Spleen (tissue), 7 donors: ENCODE measurements at regions not wholly inside any gene's neighbourhood (a gene's known extent, or its start where the extent isn't known, plus 50 kb on each side); places are given as distances from the start of the nearest gene placed in this dataset.

Source experiments
- CTCF ChIP-seq, 11 experiments: fragments of 200-600 bp in 7 of 11; fragments of 450-650 bp in 4 of 11; sonication (generic) in 4 of 11; IDR thresholded peaks in 8 of 11; conservative IDR thresholded peaks in 3 of 11; 1 replicate in 7 of 11; 2 replicates in 4 of 11; pipeline versions ENCODE4 v1.4.0 to v1.8.0; 2016 to 2021; ENCODE audit warnings: antibody characterized with exemption in 11 of 11, inconsistent platforms in 4 of 11, mild to moderate bottlenecking in 1 of 11
- POLR2A ChIP-seq, 3 donors: fragments of 450-650 bp; IDR thresholded peaks; one replicate each; pipeline ENCODE4 v1.5.1; 2017; ENCODE audit warnings: antibody characterized with exemption in 3 of 3, mild to moderate bottlenecking in 1 of 3
- POLR2AphosphoS5 ChIP-seq, 3 donors: sonication (generic); formaldehyde crosslinking; IDR thresholded peaks; one replicate each; pipeline ENCODE4 v1.5.1; 2017; ENCODE audit warnings: antibody characterized with exemption in 3 of 3
- donor health status: DM: no; HTN: no; CAD: no; lungs with moderate emphysema.
- donor health status: DM: no; HTN: no; CAD: no.
- donor health status: DM: no; HTN: no; CAD: no.

DNA sequence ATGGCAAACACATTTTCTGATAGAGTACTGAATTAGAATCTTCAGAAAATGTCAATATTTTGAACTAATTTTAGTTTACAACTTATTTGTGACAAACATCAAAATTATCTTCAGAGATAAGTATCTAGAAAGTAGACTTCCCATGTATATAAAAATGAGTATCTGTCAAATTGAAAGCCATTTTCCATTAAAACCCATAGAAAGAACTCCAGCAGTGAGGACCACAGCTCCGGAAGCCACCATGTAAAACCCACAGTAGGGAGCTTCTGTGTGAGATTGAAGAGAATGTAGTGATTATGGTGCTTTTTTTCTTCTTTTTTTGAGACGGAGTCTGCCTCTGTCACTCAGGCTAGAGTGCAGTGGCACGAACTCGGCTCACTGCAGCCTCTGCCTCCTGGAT, 687.0 kb downstream of the TYW1 start:
- no peak for TF ChIP-seq CTCF (IDR thresholded peaks at IDR 0.05 in 8 of 11, conservative IDR thresholded peaks at IDR 0.05 in 3 of 11)
- no peak for TF ChIP-seq POLR2A (IDR thresholded peaks at IDR 0.05)
- no peak for TF ChIP-seq POLR2AphosphoS5 (IDR thresholded peaks at IDR 0.05)
